ENCODE measurements at regions not wholly inside any gene's neighbourhood (a gene's known extent, or its start where the extent isn't known, plus 50 kb on each side); places are given as distances from the start of the nearest gene placed in this dataset.
"Not testable (repeated sequence)": the region's sequence is repeated elsewhere in the genome, so short reads cannot be mapped to it uniquely, and the experiment has no call there.

GRCh38 chr16:85278839-85279238 lies 166.6 kb upstream of the CIBAR2 start:
- no peak for DNase-seq

DNA sequence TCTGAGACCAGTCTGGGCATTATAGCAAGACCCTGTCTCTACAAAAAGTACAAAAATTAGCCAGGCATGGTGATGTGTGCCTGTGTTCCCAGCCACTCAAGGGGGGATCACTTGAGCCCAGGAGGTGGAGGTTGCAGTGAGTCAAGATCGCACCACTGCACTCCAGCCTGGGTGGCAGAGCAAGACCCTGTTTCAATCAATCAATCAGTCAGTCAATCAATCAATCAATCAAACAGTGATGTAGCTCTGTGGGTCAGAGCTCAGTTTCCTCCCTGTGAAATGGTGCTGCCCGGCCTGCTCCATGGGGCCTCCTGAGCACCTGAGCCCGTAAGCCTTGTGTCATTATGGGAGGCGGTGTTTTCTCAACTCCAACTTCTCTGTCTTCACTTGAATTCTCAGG lies 167.1 kb upstream of the CIBAR2 start:
- DNase-seq, result no peak

GRCh38 chr16:85279825-85280545 lies 167.7 kb upstream of the CIBAR2 start:
- no peak for DNase-seq

DNA sequence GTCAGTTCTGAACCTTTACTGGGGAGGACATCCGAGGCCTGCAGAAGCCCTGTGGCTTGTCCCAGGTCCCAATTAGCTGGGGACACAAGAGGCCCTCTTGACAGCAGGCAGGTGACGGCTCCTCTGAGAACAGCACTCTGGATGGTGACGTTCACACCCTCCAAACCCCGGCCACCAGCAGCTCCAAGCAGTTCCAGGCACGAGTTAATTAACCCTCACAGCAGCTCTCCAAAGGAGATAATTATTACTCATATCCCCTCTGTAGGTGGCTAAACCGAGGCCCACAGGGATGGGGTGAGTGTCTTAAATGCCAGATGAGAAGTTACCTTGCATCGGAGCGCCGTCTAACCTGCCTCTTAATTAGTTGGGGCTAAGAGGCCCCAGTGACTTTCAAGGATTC lies 168.9 kb upstream of the CIBAR2 start:
- no peak for DNase-seq

GRCh38 chr16:85282842-85283241 lies 170.6 kb upstream of the CIBAR2 start:
- no peak for DNase-seq

DNA sequence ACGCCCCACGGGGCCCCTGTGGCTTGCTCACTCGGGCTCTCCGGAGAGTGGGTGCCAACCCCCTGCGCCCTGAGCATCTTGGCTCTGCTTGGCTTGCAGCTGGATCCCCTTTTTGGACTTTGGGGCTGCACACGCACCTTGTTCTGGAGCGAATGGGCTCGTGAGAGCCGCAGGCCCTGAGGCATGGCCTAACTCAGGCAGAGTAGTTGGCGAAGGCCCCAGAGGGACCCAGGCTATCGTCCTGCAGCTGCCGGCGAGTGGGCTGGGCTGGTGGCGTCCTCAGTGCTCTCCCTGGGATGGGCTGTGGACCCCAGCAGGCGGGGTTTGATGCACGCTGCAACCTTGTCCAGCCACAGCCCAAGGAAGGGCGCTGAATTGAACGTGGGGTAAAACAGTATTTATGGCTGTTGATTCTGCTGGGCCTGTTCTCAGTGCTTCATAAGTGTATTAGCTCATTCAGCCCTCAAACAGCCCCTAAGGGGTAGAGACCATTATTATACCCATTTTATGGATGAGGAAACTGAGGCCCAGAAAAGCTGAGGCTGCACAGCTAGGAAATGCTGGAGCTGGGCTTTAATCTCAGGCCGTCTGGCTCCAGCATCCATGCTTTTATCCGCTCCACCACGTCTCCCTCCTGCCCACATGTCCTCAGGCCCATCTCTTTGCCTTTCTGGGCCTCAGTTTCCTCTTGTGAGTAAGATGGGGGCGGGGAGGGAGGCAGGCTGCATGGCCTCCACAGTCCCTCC lies 171.2 kb upstream of the CIBAR2 start:
- no peak for DNase-seq

GRCh38 chr16:85284141-85284817 lies 172.0 kb upstream of the CIBAR2 start:
- DNase-seq, result no peak

- DNase-seq, result no peak
Observed at GRCh38 chr16:85285681-85286065, 173.4 kb upstream of the CIBAR2 start.

GRCh38 chr16:85286066-85286831 lies 174.0 kb upstream of the CIBAR2 start:
- no peak for DNase-seq

DNA sequence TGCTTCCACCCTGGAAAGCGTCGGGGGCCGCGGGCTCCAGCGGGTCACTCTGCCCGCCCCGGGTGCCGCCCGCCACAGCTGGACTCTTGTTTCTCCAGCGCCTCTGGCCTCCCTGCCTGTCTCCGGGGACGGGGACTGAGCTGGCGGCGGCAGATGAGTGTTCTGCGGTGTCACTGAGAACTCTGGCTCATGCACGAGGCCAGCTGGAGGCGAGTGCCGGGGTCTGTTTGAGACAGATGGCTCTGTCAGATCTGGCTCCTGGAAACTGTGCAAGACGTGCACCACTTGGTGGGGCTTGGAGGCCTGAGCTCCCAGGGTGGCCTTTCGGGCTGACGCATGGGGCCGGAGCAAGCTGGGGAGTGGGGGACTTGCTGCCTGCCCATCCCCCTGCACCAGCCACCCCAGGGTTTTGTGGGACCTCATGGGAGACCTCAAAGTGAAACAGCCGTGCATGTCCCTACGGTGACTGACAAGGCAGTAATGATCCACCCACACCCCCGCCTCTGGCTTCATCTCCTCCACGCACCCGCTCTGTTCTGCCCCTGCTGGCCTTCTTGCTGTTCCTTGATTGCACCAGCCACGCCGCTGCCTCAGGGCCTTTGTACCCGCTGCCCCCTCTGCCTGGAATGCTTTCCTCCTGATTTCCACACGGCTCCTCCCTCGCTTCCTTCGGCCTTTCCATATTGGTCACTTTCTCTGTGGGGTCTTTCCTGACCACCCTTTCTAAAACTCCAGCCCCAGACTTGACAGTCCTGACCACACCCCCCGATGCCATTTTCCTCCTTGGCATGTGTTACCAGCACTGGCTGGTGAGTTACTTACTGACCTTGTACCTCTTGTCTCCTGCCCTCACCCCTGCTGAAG lies 174.9 kb upstream of the CIBAR2 start:
- DNase-seq, result no peak

- not testable (repeated sequence) for DNase-seq
Observed at GRCh38 chr16:85287815-85288109, 175.5 kb upstream of the CIBAR2 start.

DNA sequence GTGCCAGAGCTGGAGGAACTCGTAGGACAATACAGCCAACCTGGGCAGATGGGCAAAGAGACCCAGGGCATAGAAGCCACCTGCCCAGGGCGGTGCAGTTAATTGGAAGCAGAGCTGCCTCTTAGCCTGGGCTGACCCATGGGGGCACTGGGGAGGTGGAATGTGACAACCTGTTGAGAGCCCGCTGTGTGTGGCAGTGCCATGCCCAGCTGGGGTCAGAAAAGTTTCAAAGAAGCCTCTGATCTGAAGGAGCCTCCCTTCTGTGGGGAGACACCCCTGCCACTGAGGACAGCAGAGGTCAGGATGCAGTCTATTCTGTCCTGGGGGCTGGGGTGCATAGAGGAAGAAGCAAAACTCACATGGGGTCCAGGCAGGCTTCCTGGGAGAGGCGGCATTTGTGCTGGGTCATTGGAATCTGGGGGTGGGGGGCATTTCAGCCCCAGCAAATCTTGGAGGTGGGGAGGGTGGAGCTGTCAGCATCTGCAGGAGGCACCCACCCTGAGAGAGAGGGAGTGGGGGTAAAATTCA lies 176.1 kb upstream of the CIBAR2 start:
- no peak for DNase-seq

- no peak for DNase-seq
Observed at GRCh38 chr16:85288869-85289660, 176.8 kb upstream of the CIBAR2 start.

DNA sequence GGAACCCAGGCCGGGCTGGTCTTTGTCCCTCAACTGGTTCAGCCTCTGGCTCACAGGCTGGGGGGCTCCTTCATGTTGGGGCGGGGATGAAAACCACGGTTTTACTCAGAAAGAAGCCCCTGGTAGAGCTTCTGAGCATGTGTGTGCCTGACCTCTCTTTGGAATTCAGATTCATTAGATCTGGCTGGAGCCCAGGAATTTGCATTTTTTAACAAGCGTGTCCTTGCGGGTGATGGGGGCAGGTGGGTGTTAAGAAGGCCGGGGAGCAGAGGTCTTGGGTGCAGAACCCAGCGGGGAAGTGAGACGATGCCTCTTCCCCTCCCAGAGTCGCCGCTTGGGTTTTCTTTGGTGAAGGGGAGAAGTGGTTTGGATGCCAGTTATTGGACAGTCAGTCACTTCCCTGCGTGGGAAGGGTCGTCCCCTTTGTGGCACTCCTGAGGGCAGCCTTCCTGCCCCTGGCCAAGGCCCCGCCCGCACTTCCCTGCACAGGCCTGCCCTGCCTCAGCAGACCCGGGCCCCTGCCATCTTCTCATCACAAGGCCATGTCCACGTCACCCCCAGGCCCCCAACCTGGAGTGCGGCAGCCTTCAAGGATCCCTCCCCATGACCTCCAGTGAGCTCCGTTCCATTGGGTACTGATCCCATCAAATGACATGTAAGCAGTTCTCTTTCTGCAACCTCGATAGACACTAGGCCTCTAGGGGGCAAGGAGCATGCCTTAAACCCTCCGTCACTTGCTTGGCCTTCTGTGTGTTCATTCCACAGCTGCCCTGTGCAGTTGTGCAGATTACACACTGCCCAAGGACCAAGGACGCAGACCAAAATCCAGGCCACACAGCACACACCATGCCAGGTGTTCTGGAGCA lies 177.7 kb upstream of the CIBAR2 start:
- no peak for DNase-seq

DNA sequence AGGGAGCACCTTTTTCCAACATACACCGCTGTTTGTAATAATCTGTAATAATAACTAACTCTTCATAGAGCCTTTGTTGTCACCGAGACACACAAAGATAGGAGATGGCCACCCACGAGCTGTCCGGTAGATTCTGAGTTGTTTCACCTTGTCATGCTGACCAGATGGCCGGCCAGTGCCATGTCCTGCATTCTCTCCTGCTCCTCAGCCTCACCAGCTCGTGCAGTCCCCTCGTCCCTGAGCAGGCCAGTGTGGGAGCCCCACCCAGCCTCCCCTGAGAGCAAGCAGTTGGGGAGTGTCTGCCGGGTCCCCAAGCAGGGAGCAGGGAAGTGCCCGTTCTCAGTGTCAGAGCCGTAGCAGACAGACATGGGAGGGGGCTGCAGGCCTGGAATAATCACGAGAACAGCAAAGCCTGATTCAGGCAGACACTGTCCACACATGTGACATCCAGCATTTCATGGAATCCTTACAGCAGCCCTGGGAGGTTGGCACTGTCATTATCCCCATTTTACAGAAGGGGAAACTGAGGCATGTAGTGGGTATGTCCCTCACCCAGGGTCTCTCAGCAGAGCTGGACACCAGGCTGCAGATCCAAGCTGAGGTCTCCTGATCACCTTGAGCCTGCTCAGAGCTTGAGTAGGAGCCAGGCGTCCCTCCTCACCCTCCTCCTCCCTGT lies 178.5 kb upstream of the CIBAR2 start:
- no peak for DNase-seq

GRCh38 chr16:85291302-85292148 lies 179.3 kb upstream of the CIBAR2 start:
- DNase-seq, result no peak

- DNase-seq, result no peak
Observed at GRCh38 chr16:85293458-85293857, 181.2 kb upstream of the CIBAR2 start.

DNA sequence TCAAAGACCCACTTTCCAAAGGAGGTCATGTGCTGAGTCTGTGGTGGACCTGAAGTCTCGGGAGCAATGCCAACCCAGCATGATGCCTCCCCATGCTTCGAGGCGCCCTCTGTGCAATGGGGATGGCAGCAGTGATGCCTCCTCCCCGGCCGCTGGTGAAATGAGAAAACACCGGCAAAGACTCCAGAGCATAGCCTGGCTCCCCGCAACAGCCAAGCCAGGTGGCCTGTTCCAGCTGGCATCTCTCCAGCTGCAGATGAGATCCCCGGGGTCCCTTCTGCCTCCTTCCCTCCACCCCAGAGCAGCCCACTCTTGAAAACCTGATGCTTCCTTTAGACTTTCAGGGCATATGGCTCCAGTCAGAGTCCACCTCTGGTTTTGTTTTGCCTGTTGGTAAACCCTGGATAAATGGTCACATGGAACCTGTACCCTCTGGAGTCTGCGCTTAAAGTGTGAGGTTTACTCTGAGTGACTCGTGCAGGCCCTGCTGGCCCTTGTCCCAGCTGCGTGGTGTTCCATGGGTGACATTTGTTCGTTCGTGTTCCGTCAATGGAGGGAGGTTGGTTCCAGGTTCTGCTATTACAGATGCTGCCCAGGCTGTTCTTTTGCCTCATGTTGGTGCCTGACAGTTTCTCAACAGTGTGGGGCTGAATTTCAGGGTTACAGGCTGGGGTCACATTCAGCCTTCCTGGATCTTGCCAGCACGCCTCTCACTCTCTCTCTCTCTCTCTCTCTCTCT lies 181.8 kb upstream of the CIBAR2 start:
- no peak for DNase-seq

Data from CD4-positive, alpha-beta T cell treated with Interleukin-6 for 4 hours (primary cell).